T follicular helper cell (primary cell): ENCODE measurements at regions not wholly inside any gene's neighbourhood (a gene's known extent, or its start where the extent isn't known, plus 50 kb on each side); places are given as distances from the start of the nearest gene placed in this dataset.
"Not testable (repeated sequence)": the region's sequence is repeated elsewhere in the genome, so short reads cannot be mapped to it uniquely, and the experiment has no call there.

ENCODE experiments used
- DNase-seq: peaks from one replicate; pipeline ENCODE4 v3.0.0-alpha.2; 2020; ENCODE audit warnings: low read depth

DNA sequence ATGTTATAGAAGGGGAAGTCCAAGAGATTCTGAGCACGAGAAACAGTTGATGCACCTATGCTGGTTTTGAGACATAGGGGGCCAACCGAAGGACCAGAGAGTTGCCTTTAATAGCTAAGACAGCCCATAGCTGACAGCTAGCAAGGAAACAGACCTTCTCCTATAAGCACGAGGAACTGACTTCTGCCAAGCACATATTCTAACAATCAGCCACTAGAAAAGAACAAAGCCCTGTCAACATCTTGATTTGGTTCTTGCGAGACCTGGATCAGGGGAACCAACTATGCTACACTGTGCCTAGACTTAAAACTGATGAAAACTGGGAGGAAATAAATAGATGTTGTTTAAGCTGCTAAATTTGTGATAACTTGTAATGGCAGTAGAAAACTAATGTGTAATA is 785.6 kb downstream of the TMTC2 start:
- DNase-seq: no peak

DNA sequence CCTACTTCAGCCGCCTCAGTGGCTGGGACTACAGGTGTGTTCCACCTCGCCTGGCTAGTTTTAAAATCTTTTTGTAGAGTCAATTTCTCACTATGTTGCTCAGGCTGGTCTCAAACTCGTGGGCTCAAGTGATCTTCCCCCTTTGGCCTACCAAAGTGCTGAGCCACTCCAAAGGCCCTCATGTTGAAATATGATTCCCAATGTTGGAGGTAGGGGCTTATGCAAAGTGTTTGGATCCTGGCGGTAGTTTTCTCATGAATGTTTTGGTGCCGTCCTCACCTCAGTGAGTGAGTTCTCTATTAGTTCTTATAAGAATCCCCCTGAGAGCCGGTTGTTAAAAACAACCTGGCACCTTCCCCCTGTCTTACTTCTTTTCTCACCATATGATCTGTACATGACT is 784.6 kb downstream of the TMTC2 start:
- no peak for DNase-seq

GRCh38 chr12:83470749-83471148 is 784.0 kb downstream of the TMTC2 start:
- no peak for DNase-seq

- DNase-seq: no peak
These were observed 782.5 kb downstream of the TMTC2 start for GRCh38 chr12:83468988-83469908.

- DNase-seq: no peak
These were observed 778.9 kb downstream of the TMTC2 start for GRCh38 chr12:83465632-83466031.

DNA sequence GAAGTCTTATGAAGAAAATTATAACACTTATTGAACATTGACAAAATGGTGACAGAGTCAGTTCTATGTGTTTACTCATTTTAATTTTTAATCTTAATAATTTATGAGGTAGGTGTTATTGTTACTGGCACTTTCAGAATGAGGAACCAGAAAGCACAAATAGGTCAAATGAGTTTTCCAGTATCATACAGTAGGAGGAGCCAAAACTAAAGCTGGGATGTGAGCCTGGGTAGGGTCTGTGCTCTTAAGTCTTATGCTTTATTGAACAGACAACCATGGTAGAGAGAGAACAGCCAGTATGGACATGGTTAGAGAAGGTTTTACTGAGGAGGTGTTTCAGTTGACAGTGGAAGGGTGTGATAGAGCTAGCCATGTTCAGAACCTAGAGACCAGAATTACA is 775.7 kb downstream of the TMTC2 start:
- no peak for DNase-seq

DNA sequence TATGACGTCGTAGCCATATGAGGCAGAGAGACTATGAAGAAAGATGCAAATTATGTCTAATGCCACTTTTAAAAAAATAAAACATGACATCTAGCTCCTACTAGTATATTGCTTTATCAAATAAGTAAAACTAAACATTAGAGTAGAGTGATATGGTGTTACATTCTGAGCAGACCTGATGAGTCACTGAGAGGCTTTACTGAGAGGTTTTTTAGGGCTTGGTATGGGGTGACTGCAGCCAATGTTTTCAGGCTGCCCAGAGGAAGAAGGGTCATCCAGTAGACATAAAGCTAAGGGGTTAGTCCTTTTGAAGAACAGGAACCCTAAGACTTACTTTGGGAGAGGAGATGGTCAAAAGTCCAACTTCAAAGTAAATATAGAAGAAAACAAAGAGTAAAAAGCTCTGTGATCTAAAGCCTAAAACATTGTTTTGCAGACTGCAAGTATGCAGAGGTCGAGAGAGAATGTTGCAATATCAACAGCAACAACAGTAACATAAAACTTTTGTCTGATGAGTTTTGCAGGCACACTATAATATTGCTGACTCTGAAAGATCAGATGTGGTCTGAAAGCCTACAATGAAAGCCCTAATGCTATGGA is 774.7 kb downstream of the TMTC2 start:
- no peak for DNase-seq

- no peak for DNase-seq
These were observed 764.5 kb downstream of the TMTC2 start for GRCh38 chr12:83451189-83451588.

DNA sequence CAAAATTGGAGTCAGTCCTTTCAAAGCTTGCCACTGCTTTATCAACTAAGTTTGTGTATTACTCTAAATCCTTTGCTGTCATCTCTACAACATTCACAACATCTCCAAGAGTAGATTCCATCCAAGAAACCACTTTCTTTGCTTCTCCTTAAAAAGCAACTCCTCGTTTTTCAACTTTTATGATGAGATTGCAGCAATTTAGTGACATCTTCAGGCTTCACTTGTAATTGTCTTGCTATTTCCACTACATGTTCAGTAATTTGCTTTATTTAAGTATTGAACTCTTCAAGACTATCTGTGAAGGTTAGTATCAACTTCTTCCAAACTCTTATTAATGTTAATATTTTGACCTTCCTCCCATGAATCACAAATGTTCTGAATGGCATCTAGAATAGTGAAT is 747.9 kb downstream of the TMTC2 start:
- no peak for DNase-seq

DNA sequence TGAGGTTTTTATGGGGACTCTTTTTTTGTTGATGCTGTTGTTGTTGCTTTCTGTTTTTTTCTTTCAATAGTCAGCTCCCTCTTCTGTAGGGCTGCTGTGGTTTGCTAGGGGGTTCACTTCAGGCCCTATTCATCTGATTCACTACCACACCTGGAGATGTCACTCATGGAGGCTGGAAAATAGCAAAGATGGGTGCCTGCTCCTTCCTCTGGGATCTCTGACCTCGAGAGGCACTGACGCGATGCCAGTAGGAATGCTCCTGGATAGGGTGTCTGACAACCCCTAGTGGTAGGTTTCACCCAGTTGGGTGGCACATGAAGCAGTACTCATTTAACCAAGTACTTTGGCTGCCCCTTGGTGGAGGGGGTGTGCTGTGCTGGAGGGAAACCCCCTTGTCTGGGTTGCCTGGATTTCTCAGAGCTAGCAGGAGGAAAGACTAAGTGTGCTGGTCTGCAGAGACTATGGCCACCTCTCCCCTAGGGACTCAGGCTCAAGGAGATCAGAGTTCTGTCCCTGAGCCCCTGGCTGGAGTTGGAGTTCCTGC is 745.5 kb downstream of the TMTC2 start:
- no peak for DNase-seq

DNA sequence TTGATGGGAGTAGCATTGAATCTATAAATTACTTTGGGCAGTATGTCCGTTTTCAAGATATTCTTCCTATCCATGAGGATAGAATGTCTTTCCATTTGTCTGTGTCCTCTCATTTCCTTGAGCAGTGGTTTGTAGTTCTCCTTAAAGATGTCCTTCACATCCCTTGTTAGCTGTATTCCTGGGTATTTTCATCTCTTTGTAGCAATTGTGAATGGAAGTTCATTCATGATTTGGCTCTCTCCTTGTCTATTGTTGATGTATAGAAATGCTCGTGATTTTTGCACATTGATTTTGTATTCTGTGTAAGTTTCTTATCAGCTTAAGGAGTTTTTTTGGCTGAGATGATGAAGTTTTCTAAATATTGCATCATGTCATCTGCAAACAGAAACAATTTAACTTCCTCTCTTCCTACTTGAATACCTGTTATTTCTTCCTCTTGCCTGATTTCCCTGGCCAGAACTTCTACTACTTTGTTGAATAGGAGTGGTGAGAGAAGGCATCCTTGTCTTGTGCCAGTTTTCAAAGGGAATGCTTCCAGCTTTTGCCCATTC is 741.0 kb downstream of the TMTC2 start:
- DNase-seq: not testable (repeated sequence)

DNA sequence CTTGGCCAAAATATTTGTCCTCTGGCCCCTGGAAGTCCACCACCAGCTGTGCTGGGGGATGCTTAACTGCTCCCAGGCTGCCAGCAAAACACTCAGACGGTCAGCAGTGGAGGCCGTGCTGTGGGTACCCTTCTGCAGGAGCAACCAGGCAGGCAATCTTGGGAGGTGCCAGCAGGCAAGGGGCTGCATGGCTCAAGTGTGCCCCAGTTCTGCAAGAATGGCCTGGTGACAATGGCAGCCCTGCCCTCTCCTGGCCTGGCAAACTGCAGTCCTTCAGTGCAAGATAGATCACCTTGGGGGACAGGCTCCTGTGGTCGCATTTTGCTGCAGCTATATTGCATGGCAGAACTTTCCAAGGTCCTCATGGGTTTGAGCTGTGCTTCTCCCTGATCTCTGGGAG is 728.3 kb downstream of the TMTC2 start:
- no peak for DNase-seq

DNA sequence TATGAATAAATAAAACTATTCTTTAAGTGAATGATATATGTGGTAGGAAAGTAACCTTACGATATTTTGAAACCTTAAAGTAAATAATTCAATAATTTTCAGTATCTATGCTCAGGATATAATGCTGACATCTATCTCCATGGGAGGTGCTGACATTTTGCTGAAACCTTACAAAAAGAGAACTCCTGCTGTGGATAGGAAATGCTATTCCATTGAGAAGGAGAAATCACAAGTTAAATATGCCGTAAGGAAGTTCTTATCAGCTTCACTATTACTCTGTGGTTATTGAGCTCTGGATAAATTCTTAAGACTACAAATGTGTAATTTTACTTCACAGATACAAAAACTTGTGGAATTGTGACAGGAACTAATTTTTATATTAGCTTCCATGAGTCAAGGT is 722.1 kb downstream of the TMTC2 start:
- no peak for DNase-seq

GRCh38 chr12:83408146-83408545 is 721.4 kb downstream of the TMTC2 start:
- DNase-seq: no peak

GRCh38 chr12:83404521-83404920 is 717.8 kb downstream of the TMTC2 start:
- DNase-seq: no peak

DNA sequence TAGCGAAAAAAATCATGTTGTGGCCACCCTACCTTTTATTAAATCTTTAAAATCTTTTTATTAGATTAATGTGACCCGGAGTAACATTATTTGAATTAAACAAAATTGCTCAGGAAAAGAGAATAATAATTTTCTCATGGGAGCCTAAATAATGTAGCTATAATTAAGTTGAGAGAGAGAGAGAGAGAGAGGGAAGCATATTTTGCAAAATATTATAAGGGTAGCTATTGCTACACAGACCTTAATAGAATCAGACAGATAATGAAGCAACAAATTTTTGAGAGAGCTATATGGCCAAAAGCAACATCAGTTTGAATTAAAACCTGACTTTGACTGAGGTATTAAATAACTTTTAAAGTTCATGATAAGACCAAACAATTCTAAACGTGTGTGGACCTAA is 703.5 kb downstream of the TMTC2 start:
- DNase-seq: no peak

GRCh38 chr12:83389237-83389996 is 702.7 kb downstream of the TMTC2 start:
- no peak for DNase-seq

DNA sequence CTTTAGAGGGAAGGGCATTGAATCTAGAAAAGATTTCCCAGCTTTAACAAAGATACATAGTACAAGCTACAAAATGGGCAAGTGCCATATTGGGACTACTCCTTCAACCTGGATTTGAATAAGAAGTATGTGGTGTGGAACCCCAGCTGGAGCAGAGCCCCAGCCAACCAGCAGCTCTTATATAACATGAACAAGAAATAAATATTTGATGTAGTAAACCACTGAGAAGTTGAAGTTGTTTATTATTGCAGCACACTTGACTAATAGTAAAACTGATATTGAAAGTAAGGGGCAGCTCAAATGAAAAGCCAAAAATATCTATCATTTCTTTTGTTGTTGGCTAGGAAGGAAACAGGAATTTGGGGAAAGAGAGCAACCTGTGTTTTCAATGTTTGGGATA is 701.8 kb downstream of the TMTC2 start:
- DNase-seq: no peak

- no peak for DNase-seq
These were observed 700.0 kb downstream of the TMTC2 start for GRCh38 chr12:83386527-83387264.

DNA sequence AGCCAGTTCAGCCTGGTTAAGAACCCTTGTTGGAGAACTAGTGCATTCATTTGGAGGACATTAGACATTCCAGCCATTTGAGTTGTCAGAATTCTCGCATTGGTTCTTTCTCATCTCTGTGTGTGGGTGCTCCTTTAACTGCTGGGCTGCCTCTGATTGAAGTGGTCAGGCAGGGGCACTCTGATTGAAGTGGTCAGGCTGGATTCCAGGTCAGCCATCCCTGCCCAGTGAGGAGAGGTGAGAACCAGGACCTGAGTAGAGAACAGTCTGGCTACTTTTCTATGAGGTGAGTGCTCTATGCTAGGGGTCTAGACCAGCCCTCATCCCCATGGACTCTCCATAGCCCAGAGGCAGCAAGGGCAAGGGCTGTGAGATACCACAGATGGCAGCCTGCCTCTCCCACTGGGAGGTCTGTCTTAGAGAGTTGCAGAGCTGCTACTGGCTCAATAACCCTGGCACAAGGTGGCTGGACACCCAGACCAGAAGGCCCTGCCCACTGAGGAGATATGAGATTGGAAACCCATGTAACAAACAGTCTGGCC is 691.6 kb downstream of the TMTC2 start:
- no peak for DNase-seq

DNA sequence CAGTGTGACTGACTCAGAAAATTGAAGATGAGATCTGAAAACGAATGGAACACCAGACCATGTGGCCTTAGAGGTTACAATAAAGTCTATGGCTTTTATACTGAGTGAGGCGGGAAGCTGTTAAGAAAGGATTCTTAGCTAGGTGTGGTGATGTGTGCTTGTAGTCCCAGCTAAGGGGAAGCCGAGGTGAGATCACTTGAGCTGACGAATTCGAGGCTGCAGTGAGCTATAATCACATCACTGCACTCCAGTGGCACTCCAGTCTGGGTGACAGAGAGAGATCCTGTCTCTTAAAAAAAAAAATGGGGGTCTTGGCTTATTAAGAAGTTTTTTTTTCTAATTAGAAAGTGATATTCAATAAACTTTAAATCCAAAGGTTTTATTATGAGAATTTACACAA is 678.6 kb downstream of the TMTC2 start:
- DNase-seq: no peak
